ENCODE measurements at regions not wholly inside any gene's neighbourhood (a gene's known extent, or its start where the extent isn't known, plus 50 kb on each side); places are given as distances from the start of the nearest gene placed in this dataset.

GRCh38 chr5:67610186-67610912 lies 413.8 kb upstream of the CD180 start:
- TF ChIP-seq GATA2 (IDR thresholded peaks at IDR 0.05; ENCODE audit: low read depth, low read length) (no peak), GATA3 (IDR thresholded peaks at IDR 0.05; ENCODE audit: low read depth, low read length) (no peak)
